Esophagus muscularis mucosa (tissue), 4 donors: ENCODE measurements at regions not wholly inside any gene's neighbourhood (a gene's known extent, or its start where the extent isn't known, plus 50 kb on each side); places are given as distances from the start of the nearest gene placed in this dataset.

ENCODE experiments used
- DNase-seq: peaks from one replicate; pipeline ENCODE4 v3.0.0-alpha.2; 2017; ENCODE audit errors: extremely low spot score
- H3K27ac ChIP-seq, 4 donors: fragments of 200-600 bp; sonication (generic); replicated peaks in 1 of 4; 1 replicate in 3 of 4; 2 replicates in 1 of 4; pipeline ENCODE4 v1.5.1; 2016 to 2019; ENCODE audit warnings: mild to moderate bottlenecking in 1 of 4
- H3K27me3 ChIP-seq, 4 donors: fragments of 200-600 bp; sonication (generic); one replicate each; pipeline versions ENCODE4 v1.5.1 to v1.6.0; 2016 to 2019
- H3K36me3 ChIP-seq, 4 donors: fragments of 200-600 bp; sonication (generic); one replicate each; pipeline ENCODE4 v1.5.1; 2016 to 2019
- H3K4me1 ChIP-seq, 4 donors: fragments of 200-600 bp; sonication (generic); one replicate each; pipeline ENCODE4 v1.5.1; 2016 to 2019
- H3K4me3 ChIP-seq, 4 donors: fragments of 200-600 bp; sonication (generic); 1 replicate in 2 of 4; 2 replicates in 2 of 4; pipeline ENCODE4 v1.5.1; 2016 to 2019; ENCODE audit warnings: mild to moderate bottlenecking in 4 of 4, moderate library complexity in 1 of 4
- H3K9me3 ChIP-seq, 4 donors: fragments of 200-600 bp; sonication (generic); 1 replicate in 3 of 4; 2 replicates in 1 of 4; pipeline ENCODE4 v1.5.1; 2016 to 2019
- EP300 ChIP-seq: sonication (generic); formaldehyde crosslinking; IDR thresholded peaks from one replicate; pipeline ENCODE4 v1.6.1; 2017; ENCODE audit warnings: antibody characterized with exemption
- POLR2A ChIP-seq: fragments of 450-650 bp; IDR thresholded peaks from one replicate; pipeline ENCODE4 v1.6.1; 2017; ENCODE audit warnings: antibody characterized with exemption, moderate library complexity, mild to moderate bottlenecking, low read depth
- POLR2AphosphoS5 ChIP-seq, 2 donors: sonication (generic); formaldehyde crosslinking; IDR thresholded peaks; one replicate each; pipeline ENCODE4 v1.6.1; 2017; ENCODE audit warnings: antibody characterized with exemption in 2 of 2
- WGBS: methylation state at CpG from one replicate; pipeline ENCODE4 v1.1.5; 2018; 5-methylcytosine and 5-hydroxymethylcytosine counted together
- intact Hi-C: fragments of 100-400 bp; cut with DNase I; formaldehyde crosslinking; loops from one replicate; pipeline ENCODE4 v1.15.1; 2023
- TF ChIP-seq, protein P1 (sequence below), 3 experiments: fragments of 200-600 bp in 2 of 3; fragments of 450-650 bp in 1 of 3; sonication (generic) in 2 of 3; IDR thresholded peaks; one replicate each; pipeline ENCODE4 v1.5.1; 2017 to 2019; ENCODE audit warnings: antibody characterized with exemption in 3 of 3, mild to moderate bottlenecking in 2 of 3, moderate library complexity in 1 of 3

DNA sequence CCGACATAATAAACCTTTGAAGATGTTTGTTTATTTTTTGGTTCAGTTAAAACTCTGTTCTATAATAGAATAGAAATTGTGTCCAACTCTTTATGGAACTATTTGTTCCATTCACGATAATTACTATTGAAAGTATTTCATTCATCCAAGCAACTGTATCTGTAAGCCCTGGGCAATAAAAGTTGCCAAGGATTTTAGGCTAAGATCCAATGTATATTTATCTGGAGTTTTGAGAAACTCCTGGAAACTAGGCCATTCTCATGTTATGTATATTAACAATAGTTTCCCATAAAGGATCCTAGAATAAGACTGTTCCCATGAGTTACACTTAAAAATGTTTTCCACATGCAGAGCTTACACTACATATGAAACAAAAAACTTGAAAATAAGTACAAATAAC is 261.6 kb downstream of the SLITRK6 start:
- Histone ChIP-seq H3K4me3 (no peak overlapping the region), H3K9me3 (no peaks in the 10 kb centered on the region), H3K4me1 (no peaks in the 10 kb centered on the region), H3K27me3 (no peaks in the 10 kb centered on the region), H3K36me3 (no peaks in the 10 kb centered on the region), H3K27ac (no peak overlapping the region)
- intact Hi-C loops = no loop called here
- no peak for TF ChIP-seq POLR2A
- no peak for TF ChIP-seq EP300
- TF ChIP-seq, protein P1, sequence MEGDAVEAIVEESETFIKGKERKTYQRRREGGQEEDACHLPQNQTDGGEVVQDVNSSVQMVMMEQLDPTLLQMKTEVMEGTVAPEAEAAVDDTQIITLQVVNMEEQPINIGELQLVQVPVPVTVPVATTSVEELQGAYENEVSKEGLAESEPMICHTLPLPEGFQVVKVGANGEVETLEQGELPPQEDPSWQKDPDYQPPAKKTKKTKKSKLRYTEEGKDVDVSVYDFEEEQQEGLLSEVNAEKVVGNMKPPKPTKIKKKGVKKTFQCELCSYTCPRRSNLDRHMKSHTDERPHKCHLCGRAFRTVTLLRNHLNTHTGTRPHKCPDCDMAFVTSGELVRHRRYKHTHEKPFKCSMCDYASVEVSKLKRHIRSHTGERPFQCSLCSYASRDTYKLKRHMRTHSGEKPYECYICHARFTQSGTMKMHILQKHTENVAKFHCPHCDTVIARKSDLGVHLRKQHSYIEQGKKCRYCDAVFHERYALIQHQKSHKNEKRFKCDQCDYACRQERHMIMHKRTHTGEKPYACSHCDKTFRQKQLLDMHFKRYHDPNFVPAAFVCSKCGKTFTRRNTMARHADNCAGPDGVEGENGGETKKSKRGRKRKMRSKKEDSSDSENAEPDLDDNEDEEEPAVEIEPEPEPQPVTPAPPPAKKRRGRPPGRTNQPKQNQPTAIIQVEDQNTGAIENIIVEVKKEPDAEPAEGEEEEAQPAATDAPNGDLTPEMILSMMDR (IDR thresholded peaks at IDR 0.05) = no peak
- no peak for TF ChIP-seq POLR2AphosphoS5 (IDR thresholded peaks at IDR 0.05)
- 37% methylated on average over 2 of the region's 2 CpGs for WGBS
- no peak for DNase-seq

DNA sequence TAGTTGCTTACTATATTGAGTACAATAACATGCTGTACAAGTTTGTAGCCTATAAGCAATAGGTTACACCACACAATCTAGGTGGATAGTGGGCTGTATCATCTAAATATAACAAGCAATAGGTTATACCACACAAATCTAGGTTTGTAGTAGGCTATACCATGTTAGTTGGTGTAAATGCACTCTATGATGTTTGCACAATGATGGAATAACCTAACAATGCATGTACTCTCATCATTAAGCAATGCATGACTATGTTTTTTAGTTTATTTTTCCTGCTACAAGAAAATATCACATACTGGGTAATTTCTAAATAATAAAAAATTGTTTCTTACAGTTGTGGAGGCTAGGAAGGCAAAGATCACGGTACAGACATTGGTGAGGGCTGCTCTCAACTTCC is 262.5 kb downstream of the SLITRK6 start:
- Histone ChIP-seq H3K4me1 (no peaks in the 10 kb centered on the region), H3K9me3 (no peaks in the 10 kb centered on the region), H3K36me3 (no peaks in the 10 kb centered on the region), H3K4me3 (no peak overlapping the region), H3K27ac (no peak overlapping the region), H3K27me3 (no peaks in the 10 kb centered on the region)
- no peak for DNase-seq
- TF ChIP-seq POLR2A (no peak), POLR2AphosphoS5 (IDR thresholded peaks at IDR 0.05) (no peak), EP300 (no peak)
- TF ChIP-seq, protein P1 (IDR thresholded peaks at IDR 0.05) = no peak
- 94% methylated on average over 1 of the region's 1 CpG for WGBS
- intact Hi-C loops = no loop called here

DNA sequence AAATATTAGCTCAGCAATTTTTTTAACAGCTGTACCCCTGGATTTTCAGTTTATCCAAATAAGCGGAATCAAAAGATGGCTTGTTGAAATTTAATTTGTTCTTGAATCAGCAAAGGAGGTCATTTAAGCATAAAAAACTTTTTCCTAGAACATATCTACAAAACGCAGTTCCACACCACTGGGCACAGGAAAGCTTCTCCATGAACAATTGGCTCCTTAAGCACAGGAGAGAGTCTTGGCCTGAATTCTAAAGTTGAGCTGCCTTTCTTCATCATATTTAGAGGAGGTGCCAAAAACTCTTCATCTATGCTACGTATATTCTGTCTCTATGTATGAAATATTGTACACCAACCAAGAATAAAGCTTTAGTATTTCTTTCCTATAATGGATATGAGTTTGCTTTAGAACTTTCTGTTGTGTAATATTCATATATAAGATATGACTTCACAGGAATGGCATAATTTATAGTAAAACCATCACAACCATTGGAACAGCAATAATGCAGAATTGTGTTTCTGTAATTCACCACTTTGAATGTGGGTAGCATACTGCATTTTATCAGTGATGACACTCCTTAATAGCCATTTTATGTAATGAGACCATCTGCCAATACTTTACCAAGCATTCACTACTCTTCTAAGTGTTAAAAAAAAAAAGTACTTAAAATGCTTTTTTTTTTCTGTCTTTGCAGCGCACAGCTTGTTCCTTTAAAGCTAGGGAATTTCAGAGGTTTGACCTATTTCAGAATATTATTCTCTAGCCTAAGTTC is 263.7 kb downstream of the SLITRK6 start:
- TF ChIP-seq POLR2A = no peak
- no peak for TF ChIP-seq EP300
- TF ChIP-seq, protein P1 (IDR thresholded peaks at IDR 0.05) = no peak
- no peak for TF ChIP-seq POLR2AphosphoS5 (IDR thresholded peaks at IDR 0.05)
- Histone ChIP-seq H3K27me3 (no peaks in the 10 kb centered on the region), H3K4me3 (no peak overlapping the region), H3K36me3 (no peaks in the 10 kb centered on the region), H3K27ac (no peak overlapping the region), H3K4me1 (no peaks in the 10 kb centered on the region), H3K9me3 (no peaks in the 10 kb centered on the region)
- DNase-seq = no peak
- 82% methylated on average over 4 of the region's 4 CpGs for WGBS
- intact Hi-C loops = no loop called here

DNA sequence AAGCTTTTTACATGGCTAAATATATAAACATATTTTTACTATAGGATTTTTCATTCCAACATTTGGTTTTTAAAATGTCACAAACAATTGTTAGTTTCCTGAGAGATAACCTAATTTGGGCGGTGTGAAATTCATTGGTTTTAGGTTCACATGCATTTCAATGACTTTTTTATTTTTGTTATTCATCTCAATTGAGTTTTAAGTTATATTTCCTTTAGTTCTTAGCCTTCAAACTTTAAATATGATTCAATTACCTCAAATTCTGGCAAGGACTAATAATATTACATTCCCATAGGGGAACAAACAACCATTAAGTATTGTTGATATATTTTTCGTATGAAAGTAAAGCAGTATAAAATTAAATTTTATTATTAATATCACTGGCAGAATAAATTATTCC is 265.3 kb downstream of the SLITRK6 start:
- Histone ChIP-seq H3K36me3 (no peaks in the 10 kb centered on the region), H3K27ac (no peak overlapping the region), H3K27me3 (no peaks in the 10 kb centered on the region), H3K4me1 (peaks cover 0 to 5% (median 4%) of the 10 kb centered on the region in 4 donors), H3K9me3 (no peaks in the 10 kb centered on the region), H3K4me3 (no peak overlapping the region)
- intact Hi-C loops = no loop called here
- DNase-seq = no peak
- TF ChIP-seq POLR2A (no peak), EP300 (no peak), POLR2AphosphoS5 (IDR thresholded peaks at IDR 0.05) (no peak)
- TF ChIP-seq, protein P1 (IDR thresholded peaks at IDR 0.05) = no peak
- 82% methylated on average over 2 of the region's 2 CpGs for WGBS

DNA sequence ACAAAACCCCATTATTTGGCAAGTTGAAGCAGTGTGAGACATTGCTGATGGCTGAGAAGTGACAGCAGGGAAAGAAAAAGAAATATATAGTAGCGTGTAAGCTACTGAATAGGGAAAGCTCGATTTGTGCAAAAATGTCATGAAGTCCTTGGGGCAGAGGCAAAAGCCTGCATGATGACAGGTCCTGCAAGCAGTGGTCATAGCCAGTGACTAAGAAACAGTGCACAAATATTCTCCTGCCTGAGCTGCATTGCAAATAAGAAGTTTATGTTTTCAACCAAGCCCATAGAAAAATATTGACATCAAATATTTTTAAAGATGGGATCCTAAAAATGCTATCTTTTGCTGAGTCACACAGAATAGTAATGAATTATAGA is 270.0 kb downstream of the SLITRK6 start:
- H3K9me3 ChIP-seq = no peaks in the 10 kb centered on the region
- WGBS = 53% methylated on average over 2 of the region's 2 CpGs
- H3K27ac ChIP-seq = peak overlapping the region in 1 of 4 donors; percentile 17
- DNase-seq = no peak
- no peak overlapping the region for H3K4me3 ChIP-seq
- peaks cover 0 to 10% (median 9%) of the 10 kb centered on the region in 4 donors for H3K4me1 ChIP-seq
- H3K36me3 ChIP-seq = no peaks in the 10 kb centered on the region
- no peaks in the 10 kb centered on the region for H3K27me3 ChIP-seq
- TF ChIP-seq POLR2AphosphoS5 (IDR thresholded peaks at IDR 0.05) (no peak), EP300 (no peak), POLR2A (no peak)
- TF ChIP-seq, protein P1 (IDR thresholded peaks at IDR 0.05) = no peak
- intact Hi-C loops = no loop called here
